Epithelial cell of proximal tubule (primary cell): ENCODE measurements at regions not wholly inside any gene's neighbourhood (a gene's known extent, or its start where the extent isn't known, plus 50 kb on each side); places are given as distances from the start of the nearest gene placed in this dataset.

Experiments
- DNase-seq: peaks from one replicate; pipeline ENCODE4 v3.0.0-alpha.2; 2011; ENCODE audit warnings: low read depth
- H3K4me3 ChIP-seq: 2 replicates; pipeline ENCODE4 v1.5.1; 2011; ENCODE audit warnings: low read depth, mild to moderate bottlenecking, low read length
- CTCF ChIP-seq: conservative IDR thresholded peaks from 2 replicates; pipeline ENCODE4 v1.5.1; 2012; ENCODE audit warnings: low read depth, mild to moderate bottlenecking, low read length

DNA sequence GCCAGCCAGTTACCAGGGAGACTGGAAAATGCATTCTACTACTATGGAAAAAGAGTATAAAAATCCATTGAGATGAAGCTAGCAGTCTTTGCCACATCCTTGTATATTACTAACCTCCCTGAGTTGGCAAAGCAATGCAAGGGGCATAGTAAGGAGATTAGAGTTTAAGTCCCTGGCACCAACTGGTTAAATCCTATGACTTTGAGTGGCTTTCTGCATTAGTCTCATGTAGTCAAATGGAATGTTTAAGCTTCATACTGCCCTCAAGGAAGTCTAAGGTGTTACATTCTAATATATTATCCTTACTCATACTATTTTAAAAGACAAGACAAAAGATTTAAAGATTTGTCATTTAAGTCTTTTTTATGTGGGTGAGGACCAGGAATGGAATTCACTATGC, 110.1 kb downstream of the INHBA start:
- no peak for DNase-seq
- H3K4me3 ChIP-seq = no peak overlapping the region
- TF ChIP-seq CTCF = no peak

- no peak for DNase-seq
- no peak for TF ChIP-seq CTCF
- no peak overlapping the region for H3K4me3 ChIP-seq
Observed at GRCh38 chr7:41592236-41592635, 110.7 kb downstream of the INHBA start.

DNA sequence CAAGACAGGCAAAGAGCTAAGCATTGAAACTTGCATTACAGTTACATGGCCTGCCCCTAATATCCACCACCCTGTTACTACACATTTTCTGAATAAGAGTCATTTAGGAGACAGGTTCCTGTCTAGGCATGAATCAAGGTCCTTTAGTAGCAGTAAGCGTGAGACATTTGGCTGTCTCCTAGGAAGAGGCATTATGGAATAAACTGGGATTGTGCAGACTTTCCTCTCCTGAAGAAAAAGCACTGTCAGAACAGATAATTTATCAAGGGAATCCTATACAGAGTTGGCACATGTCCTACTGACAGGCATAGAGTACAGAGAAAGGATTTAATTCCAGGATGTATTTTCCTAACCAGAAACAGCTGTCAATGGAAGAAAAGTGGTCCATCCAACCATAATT, 111.9 kb downstream of the INHBA start:
- DNase-seq = no peak
- no peak for TF ChIP-seq CTCF

GRCh38 chr7:41588341-41588740, 114.5 kb downstream of the INHBA start:
- TF ChIP-seq CTCF = no peak
- DNase-seq = no peak
- no peak overlapping the region for H3K4me3 ChIP-seq

More for the DNA sequence above, 111.9 kb downstream of the INHBA start:
- H3K4me3 ChIP-seq = no peak overlapping the region

DNA sequence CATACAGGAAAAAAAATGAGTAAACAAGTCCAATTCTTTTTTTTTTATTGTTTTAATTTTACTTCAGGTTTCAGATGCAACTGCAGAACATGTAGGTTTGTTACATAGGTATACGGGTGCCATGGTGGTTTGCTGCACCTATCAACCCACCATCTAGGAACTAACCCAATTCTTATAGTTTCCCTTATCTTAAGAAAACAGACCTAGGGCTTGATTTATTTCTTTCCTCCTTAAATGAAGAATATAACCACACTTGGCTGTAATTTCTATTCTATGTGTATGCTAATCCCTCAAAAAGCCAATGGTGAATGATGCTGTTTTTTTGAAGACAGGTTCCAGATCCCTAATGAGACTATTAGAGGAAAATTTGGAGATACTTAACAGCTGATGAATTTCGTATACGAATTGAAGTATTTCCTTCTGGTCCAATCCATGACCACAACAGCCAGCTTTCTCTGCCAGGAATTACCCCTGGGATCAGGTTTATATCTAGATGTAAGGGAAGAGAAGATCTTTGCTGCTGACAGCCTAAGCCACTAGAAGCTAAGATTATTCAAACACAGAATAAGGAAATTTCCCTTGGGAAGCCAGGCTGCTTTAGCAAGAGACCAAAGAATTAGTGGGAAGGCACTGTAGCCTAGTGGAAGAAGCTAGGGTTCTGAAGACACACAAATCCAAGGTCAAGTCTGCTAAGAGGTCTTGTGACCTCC, 115.8 kb downstream of the INHBA start:
- no peak for DNase-seq
- H3K4me3 ChIP-seq = no peak overlapping the region
- TF ChIP-seq CTCF = no peak

GRCh38 chr7:41584746-41585145, 118.1 kb downstream of the INHBA start:
- no peak for TF ChIP-seq CTCF
- no peak overlapping the region for H3K4me3 ChIP-seq
- no peak for DNase-seq

GRCh38 chr7:41582116-41582515, 120.8 kb downstream of the INHBA start:
- DNase-seq = no peak
- no peak for TF ChIP-seq CTCF

More at GRCh38 chr7:41582116-41582515, 120.8 kb downstream of the INHBA start:
- H3K4me3 ChIP-seq = no peak overlapping the region
